GM21367 (cell line): ENCODE measurements at regions not wholly inside any gene's neighbourhood (a gene's known extent, or its start where the extent isn't known, plus 50 kb on each side); places are given as distances from the start of the nearest gene placed in this dataset.

ENCODE experiments used
- ATAC-seq: cut with Tn5 transposase; IDR thresholded peaks from one replicate; pipeline ENCODE4 v1.9.1; 2021; ENCODE audit not compliant: unreplicated experiment

GRCh38 chr20:40545478-40545877 is 143.6 kb downstream of the MAFB start:
- ATAC-seq = no peak

DNA sequence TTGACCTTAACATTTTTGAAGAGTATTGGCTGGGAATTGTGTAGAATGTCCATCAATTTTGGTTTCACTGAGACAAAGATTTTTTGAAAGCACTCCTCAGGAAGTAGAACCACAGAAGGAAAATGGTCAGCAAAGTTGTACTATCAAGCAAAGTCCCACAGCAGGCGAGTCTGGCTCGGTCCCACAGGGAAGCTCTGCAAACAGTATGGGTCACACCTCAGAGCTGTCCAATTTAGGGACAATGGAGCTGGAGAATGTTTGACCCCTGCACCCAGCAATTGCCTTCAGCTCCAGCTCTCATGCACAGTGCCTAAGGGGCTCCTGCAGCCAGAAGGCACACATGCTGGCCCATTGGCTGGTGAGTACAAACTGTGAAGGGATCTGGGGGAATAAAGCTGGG is 147.0 kb downstream of the MAFB start:
- ATAC-seq = no peak

DNA sequence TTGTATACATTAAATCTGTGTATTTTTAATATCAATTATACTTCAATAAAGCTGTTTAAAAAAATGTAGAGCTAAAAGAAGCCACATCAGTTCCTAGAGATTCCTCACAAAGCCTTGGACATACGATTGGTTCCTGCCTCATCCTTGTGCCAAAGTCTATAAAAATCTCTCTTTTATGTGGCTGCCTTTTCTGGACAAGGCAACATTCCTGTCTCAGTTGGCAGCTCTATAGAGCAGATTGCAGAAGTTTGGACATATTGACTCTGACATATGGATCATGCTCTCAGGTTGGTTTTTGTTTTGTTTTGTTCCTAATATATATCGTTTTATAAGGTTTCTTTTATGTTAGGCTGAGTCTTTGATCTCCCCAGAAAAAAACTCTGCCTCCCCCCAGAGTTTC is 148.9 kb downstream of the MAFB start:
- ATAC-seq = no peak

DNA sequence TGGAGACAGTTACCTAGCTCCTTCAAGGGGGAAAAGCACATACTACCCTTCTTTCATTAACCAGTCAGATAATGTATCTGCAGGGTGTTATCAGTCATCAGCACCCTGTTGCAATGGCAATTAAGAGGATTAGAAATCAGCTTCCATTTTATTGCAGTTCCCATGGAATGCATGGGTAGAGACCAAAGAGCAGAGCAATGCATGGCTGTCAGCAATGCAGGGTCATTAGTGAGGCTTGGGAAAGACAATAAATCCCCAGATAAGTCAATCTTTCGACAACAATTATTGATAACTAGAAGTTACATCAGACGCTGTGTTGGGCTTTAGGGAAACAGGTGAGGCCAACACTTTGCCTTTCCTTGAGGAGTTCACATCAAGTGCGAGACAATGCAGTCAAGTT is 150.9 kb downstream of the MAFB start:
- no peak for ATAC-seq

GRCh38 chr20:40536808-40537207 is 152.2 kb downstream of the MAFB start:
- no peak for ATAC-seq

DNA sequence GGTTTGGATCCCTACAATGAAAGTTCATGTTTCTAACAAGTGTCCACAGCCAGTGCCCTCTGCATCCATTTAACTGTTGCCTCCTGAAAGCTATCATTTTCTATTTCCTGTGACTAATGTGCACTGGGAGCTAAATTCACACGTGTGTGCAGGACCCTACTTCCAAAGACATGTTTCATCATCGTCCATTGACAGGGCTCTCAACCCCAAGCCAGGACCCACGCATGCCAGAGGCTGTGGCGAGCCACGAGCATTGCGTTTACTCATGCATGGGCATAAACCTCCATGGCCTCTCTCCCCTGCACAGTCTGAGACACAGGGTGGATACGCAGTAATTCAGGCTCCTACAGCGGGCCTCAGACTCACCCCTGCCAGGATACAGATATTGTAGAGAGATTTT is 153.2 kb downstream of the MAFB start:
- ATAC-seq = no peak

DNA sequence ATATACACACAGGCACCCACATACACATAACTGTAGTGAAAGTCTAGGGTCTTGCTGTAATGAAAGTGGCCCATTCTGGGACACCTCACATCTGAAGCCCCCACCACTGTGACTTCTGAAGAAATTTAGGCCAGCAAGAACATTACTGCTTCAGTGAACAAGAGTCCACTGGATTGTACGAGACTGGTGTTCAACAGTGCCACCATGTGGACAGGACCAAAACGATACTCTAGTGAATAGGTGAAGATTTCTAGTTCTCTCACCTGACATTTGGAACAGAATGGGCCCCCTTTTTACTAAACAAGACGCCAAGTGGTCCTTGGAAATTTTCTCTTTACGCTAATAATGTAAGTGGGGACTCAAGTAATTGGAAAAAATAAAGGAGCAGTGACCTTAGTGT is 156.9 kb downstream of the MAFB start:
- no peak for ATAC-seq

- ATAC-seq = no peak
Observed at GRCh38 chr20:40525351-40525750, 163.7 kb downstream of the MAFB start.

- ATAC-seq = no peak
Observed at GRCh38 chr20:40524071-40524470, 165.0 kb downstream of the MAFB start.

GRCh38 chr20:40522405-40522804 is 166.6 kb downstream of the MAFB start:
- no peak for ATAC-seq

- ATAC-seq = no peak
Observed at GRCh38 chr20:40521962-40522361, 167.1 kb downstream of the MAFB start.

DNA sequence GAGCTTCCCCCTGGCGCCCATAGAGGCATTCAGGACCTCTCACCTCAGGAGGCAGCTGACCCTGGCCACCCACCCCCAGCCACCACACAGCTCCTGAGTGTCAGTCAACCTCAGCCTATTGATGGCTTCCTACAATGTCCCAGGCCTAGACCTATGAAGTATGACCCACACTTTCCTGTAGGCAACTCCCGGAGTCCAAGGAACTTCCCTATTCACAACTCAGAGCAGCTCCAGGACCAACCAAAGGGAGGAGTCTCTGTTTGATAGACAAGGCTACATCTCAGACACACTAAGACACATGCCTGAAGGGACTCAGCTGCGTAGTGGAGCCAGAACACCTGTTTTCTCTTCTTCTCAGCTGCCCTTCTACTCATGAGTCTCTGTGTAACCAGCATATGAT is 169.1 kb downstream of the MAFB start:
- no peak for ATAC-seq

- no peak for ATAC-seq
Observed at GRCh38 chr20:40512994-40513393, 176.0 kb downstream of the MAFB start.

- ATAC-seq = no peak
Observed at GRCh38 chr20:40512591-40512990, 176.4 kb downstream of the MAFB start.

GRCh38 chr20:40511478-40511877 is 177.6 kb downstream of the MAFB start:
- no peak for ATAC-seq

GRCh38 chr20:40510622-40511021 is 178.4 kb downstream of the MAFB start:
- no peak for ATAC-seq

- no peak for ATAC-seq
Observed at GRCh38 chr20:40508821-40509220, 180.2 kb downstream of the MAFB start.

DNA sequence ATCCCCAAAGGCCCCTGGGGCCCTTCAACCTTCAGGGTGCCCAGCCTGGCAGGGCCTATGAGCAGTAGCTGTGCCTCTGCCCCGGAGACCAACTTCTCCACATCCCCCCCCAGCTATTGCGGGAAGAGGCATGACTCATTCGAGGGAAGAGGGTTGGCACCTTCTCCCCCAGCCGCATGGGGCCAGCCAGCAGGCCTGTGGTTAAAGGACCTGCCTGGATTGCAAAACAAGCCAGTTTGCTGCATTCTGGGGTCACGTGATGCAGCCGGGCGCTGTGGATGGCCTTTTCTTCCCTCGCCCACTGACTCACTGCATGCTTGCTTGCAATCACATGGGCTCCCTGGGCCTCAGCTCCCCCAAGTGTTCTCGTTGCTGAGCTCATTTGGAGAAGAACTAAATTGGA is 182.5 kb downstream of the MAFB start:
- ATAC-seq = no peak

GRCh38 chr20:40503119-40503518 is 185.9 kb downstream of the MAFB start:
- ATAC-seq = no peak

DNA sequence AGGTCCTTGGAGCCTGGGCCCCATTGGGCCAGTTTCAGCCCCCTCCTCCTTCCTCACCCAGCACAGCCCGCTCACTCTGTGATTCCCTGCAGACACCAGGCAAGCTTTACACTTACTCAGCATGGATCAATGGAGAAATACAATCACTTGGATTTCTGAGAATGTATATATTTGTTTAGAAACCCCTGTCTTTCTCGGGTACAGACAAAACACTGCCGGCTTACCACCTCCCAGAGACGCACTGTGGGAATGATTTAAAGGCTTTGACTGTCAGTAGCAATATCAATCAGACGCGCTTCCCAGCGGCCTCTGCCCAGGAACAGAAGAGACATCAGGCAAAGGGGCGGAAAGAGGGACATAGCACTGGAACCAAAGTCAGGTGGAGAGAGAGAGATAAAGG is 186.5 kb downstream of the MAFB start:
- no peak for ATAC-seq

- no peak for ATAC-seq
Observed at GRCh38 chr20:40499391-40499790, 189.6 kb downstream of the MAFB start.

- ATAC-seq = no peak
Observed at GRCh38 chr20:40497899-40498691, 190.9 kb downstream of the MAFB start.

DNA sequence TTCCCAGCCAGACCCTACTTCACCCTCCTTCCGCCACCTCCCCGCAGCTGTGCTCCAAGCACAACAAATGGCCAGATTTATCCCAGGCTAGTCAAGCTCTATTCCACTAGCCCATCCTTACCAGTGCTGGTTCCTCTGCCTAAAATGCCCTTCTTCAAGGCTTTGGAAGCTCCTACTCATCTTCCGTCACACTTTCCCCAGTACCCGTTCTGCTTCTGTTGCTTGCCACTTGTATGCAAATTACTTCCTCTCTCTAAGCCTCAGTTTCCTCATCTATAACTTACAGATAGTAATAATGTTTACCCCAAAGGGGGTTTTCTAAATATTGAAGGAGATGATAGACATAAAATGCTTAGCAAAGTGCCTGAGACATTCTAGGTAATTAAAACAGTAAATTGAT is 193.1 kb downstream of the MAFB start:
- no peak for ATAC-seq
